ENCODE measurements at regions not wholly inside any gene's neighbourhood (a gene's known extent, or its start where the extent isn't known, plus 50 kb on each side); places are given as distances from the start of the nearest gene placed in this dataset.

GRCh38 chr16:86170720-86171119 lies 271.8 kb downstream of the IRF8 start:
- DNase-seq (no peak), ATAC-seq (ENCODE audit: low FRiP score) (no peak)
- no peak overlapping the region for H3K4me3 ChIP-seq (ENCODE audit: low read length in 2 of 2)
- H3K4me1 ChIP-seq (ENCODE audit: control insufficient read depth in 1 of 2, insufficient read depth in 2 of 2, low read length in 2 of 2) = no peaks in the 10 kb centered on the region
- intact Hi-C loops (cut with DNase I) = no loop called here
- peaks cover 0 to 3% of the 10 kb centered on the region in 2 donors for H3K27me3 ChIP-seq (ENCODE audit: control insufficient read depth in 1 of 2, insufficient read depth in 2 of 2, low read length in 1 of 2)
- H3K36me3 ChIP-seq (ENCODE audit: control insufficient read depth in 1 of 2, insufficient read depth in 2 of 2, low read length in 1 of 2) = no peaks in the 10 kb centered on the region
- H3K9me3 ChIP-seq (ENCODE audit: control insufficient read depth, low read length) = peaks cover 9% of the 10 kb centered on the region
- no peak overlapping the region for H3K27ac ChIP-seq (ENCODE audit: low read depth in 1 of 2, low read length in 2 of 2)
- WGBS, 2 donors = 80 to 87% methylated on average over 5 of the region's 5 CpGs

- no peaks in the 10 kb centered on the region for H3K36me3 ChIP-seq (ENCODE audit: control insufficient read depth in 1 of 2, insufficient read depth in 2 of 2, low read length in 1 of 2)
- no peak for ATAC-seq (ENCODE audit: low FRiP score)
- no peak overlapping the region for H3K4me3 ChIP-seq (ENCODE audit: low read length in 2 of 2)
- intact Hi-C loops (cut with DNase I) = no loop called here
- H3K9me3 ChIP-seq (ENCODE audit: control insufficient read depth, low read length) = peaks cover 8% of the 10 kb centered on the region
- WGBS, 2 donors = 87 to 88% methylated on average over 5 of the region's 5 CpGs
- peaks cover 0 to 3% of the 10 kb centered on the region in 2 donors for H3K27me3 ChIP-seq (ENCODE audit: control insufficient read depth in 1 of 2, insufficient read depth in 2 of 2, low read length in 1 of 2)
- DNase-seq = no peak
- no peak overlapping the region for H3K27ac ChIP-seq (ENCODE audit: low read depth in 1 of 2, low read length in 2 of 2)
- no peaks in the 10 kb centered on the region for H3K4me1 ChIP-seq (ENCODE audit: control insufficient read depth in 1 of 2, insufficient read depth in 2 of 2, low read length in 2 of 2)
Measured at GRCh38 chr16:86171329-86171728, 272.4 kb downstream of the IRF8 start.

DNA sequence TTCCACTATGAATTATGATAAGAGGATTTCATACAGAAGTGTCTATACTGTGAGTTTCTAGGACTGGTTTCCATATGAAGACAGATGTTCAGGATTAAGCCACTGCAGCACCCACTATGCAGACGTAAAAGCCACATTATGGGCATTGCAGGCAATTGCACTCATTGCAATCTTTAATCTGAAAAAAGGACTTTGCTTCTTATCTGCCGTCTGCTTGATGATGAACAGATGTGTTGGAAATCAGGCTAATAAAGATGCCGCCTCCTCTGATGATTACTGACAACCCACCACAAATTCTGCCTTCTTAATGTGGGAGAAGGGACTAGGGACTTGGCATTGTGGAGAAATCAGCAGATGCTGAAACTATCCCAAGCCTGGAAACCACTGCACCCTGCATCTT lies 276.9 kb downstream of the IRF8 start:
- ATAC-seq (ENCODE audit: low FRiP score) (no peak), DNase-seq (no peak)
- Histone ChIP-seq H3K27me3 (ENCODE audit: control insufficient read depth in 1 of 2, insufficient read depth in 2 of 2, low read length in 1 of 2) (peaks cover 0 to 3% of the 10 kb centered on the region in 2 donors), H3K9me3 (ENCODE audit: control insufficient read depth, low read length) (peaks cover 2% of the 10 kb centered on the region), H3K4me1 (ENCODE audit: control insufficient read depth in 1 of 2, insufficient read depth in 2 of 2, low read length in 2 of 2) (no peaks in the 10 kb centered on the region), H3K27ac (ENCODE audit: low read depth in 1 of 2, low read length in 2 of 2) (no peak overlapping the region), H3K4me3 (ENCODE audit: low read length in 2 of 2) (no peak overlapping the region), H3K36me3 (ENCODE audit: control insufficient read depth in 1 of 2, insufficient read depth in 2 of 2, low read length in 1 of 2) (no peaks in the 10 kb centered on the region)
- intact Hi-C loops (cut with DNase I) = no loop called here
- WGBS, 2 donors = 66 to 78% methylated on average over 3 of the region's 3 CpGs

DNA sequence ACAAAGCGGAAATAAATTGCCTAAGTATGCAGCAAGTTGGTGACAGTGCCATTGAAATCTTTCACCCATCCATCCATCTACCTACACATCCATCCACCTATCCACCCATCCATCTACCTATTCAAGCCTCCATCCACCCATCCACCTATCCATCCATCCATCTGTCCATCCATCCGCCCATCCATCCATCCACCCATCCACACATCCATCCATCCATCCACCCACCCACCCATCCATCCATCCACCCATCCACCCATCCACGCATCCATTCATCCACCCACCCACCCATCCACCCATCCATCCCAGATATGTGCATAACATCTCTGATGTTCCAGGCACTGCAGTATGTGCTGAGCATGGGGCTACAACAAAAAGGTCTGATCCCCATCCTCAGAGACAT lies 277.5 kb downstream of the IRF8 start:
- H3K4me3 ChIP-seq (ENCODE audit: low read length in 2 of 2) = no peak overlapping the region
- no peaks in the 10 kb centered on the region for H3K36me3 ChIP-seq (ENCODE audit: control insufficient read depth in 1 of 2, insufficient read depth in 2 of 2, low read length in 1 of 2)
- intact Hi-C loops (cut with DNase I) = no loop called here
- WGBS, 2 donors = 88 to 90% methylated on average over 3 of the region's 3 CpGs
- no peaks in the 10 kb centered on the region for H3K4me1 ChIP-seq (ENCODE audit: control insufficient read depth in 1 of 2, insufficient read depth in 2 of 2, low read length in 2 of 2)
- H3K9me3 ChIP-seq (ENCODE audit: control insufficient read depth, low read length) = peaks cover 2% of the 10 kb centered on the region
- H3K27ac ChIP-seq (ENCODE audit: low read depth in 1 of 2, low read length in 2 of 2) = no peak overlapping the region
- ATAC-seq (ENCODE audit: low FRiP score) (no peak), DNase-seq (no peak)
- H3K27me3 ChIP-seq (ENCODE audit: control insufficient read depth in 1 of 2, insufficient read depth in 2 of 2, low read length in 1 of 2) = peaks cover 0 to 3% of the 10 kb centered on the region in 2 donors

DNA sequence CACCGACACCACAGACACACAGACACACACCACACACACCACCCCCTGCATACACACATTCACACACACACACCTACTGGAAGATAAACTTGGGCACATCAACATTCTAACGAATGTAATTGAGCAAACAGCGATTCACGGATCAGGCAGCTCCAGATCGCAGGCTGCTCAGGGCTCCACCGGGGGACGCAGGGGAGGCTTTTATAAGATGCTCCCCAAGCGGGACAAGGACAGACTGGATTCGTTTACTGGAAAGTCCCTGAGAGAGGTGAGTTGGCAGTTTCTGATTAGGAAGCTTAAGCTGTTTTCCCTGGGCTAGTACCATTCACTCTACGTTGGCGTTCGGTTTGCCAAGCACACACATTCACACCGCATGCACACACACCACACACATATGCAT lies 281.3 kb downstream of the IRF8 start:
- intact Hi-C loops (cut with DNase I) = no loop called here
- ATAC-seq (ENCODE audit: low FRiP score) (no peak), DNase-seq (no peak)
- 75 to 79% methylated on average over 13 of the region's 13 CpGs for WGBS, 2 donors
- Histone ChIP-seq H3K36me3 (ENCODE audit: control insufficient read depth in 1 of 2, insufficient read depth in 2 of 2, low read length in 1 of 2) (no peaks in the 10 kb centered on the region), H3K4me3 (ENCODE audit: low read length in 2 of 2) (no peak overlapping the region), H3K4me1 (ENCODE audit: control insufficient read depth in 1 of 2, insufficient read depth in 2 of 2, low read length in 2 of 2) (no peaks in the 10 kb centered on the region), H3K27ac (ENCODE audit: low read depth in 1 of 2, low read length in 2 of 2) (no peak overlapping the region), H3K27me3 (ENCODE audit: control insufficient read depth in 1 of 2, insufficient read depth in 2 of 2, low read length in 1 of 2) (no peaks in the 10 kb centered on the region), H3K9me3 (ENCODE audit: control insufficient read depth, low read length) (no peaks in the 10 kb centered on the region)

- WGBS, 2 donors = 89 to 95% methylated on average over 4 of the region's 4 CpGs
- DNase-seq = no peak
- intact Hi-C loops (cut with DNase I) = no loop called here
- Histone ChIP-seq H3K4me1 (ENCODE audit: control insufficient read depth in 1 of 2, insufficient read depth in 2 of 2, low read length in 2 of 2) (no peaks in the 10 kb centered on the region), H3K27me3 (ENCODE audit: control insufficient read depth in 1 of 2, insufficient read depth in 2 of 2, low read length in 1 of 2) (no peaks in the 10 kb centered on the region), H3K9me3 (ENCODE audit: control insufficient read depth, low read length) (no peaks in the 10 kb centered on the region), H3K4me3 (ENCODE audit: low read length in 2 of 2) (no peak overlapping the region), H3K36me3 (ENCODE audit: control insufficient read depth in 1 of 2, insufficient read depth in 2 of 2, low read length in 1 of 2) (no peaks in the 10 kb centered on the region), H3K27ac (ENCODE audit: low read depth in 1 of 2, low read length in 2 of 2) (no peak overlapping the region)
- no peak for ATAC-seq (ENCODE audit: low FRiP score)
Measured at GRCh38 chr16:86180780-86181179, 281.8 kb downstream of the IRF8 start.

DNA sequence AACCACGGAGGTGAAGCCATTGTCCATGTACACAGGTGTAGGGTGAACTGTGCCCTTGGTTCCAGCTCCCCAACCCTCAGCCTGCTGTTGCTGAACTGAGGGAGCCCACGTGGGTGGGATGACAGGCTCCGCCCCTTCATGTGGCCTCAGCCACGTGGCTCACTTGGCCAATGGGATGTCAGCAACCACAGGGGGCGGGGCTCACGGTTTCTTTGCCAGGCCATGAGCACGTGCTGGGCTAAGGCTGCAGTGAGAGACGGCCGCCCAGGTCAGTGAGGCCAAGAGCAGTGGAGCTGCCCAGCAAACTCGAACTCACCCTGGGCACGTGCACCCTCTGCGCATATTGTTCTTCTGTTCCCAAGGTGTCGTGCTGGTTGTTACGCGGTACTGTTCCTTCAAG lies 282.6 kb downstream of the IRF8 start:
- intact Hi-C loops (cut with DNase I) = no loop called here
- no peak for DNase-seq
- no peaks in the 10 kb centered on the region for H3K4me1 ChIP-seq (ENCODE audit: control insufficient read depth in 1 of 2, insufficient read depth in 2 of 2, low read length in 2 of 2)
- no peak overlapping the region for H3K4me3 ChIP-seq (ENCODE audit: low read length in 2 of 2)
- no peak for ATAC-seq (ENCODE audit: low FRiP score)
- 85 to 87% methylated on average over 15 of the region's 15 CpGs for WGBS, 2 donors
- H3K36me3 ChIP-seq (ENCODE audit: control insufficient read depth in 1 of 2, insufficient read depth in 2 of 2, low read length in 1 of 2) = no peaks in the 10 kb centered on the region
- no peak overlapping the region for H3K27ac ChIP-seq (ENCODE audit: low read depth in 1 of 2, low read length in 2 of 2)
- no peaks in the 10 kb centered on the region for H3K9me3 ChIP-seq (ENCODE audit: control insufficient read depth, low read length)
- H3K27me3 ChIP-seq (ENCODE audit: control insufficient read depth in 1 of 2, insufficient read depth in 2 of 2, low read length in 1 of 2) = no peaks in the 10 kb centered on the region

- Histone ChIP-seq H3K27me3 (ENCODE audit: control insufficient read depth in 1 of 2, insufficient read depth in 2 of 2, low read length in 1 of 2) (no peaks in the 10 kb centered on the region), H3K27ac (ENCODE audit: low read depth in 1 of 2, low read length in 2 of 2) (no peak overlapping the region), H3K4me3 (ENCODE audit: low read length in 2 of 2) (no peak overlapping the region), H3K9me3 (ENCODE audit: control insufficient read depth, low read length) (no peaks in the 10 kb centered on the region), H3K36me3 (ENCODE audit: control insufficient read depth in 1 of 2, insufficient read depth in 2 of 2, low read length in 1 of 2) (no peaks in the 10 kb centered on the region), H3K4me1 (ENCODE audit: control insufficient read depth in 1 of 2, insufficient read depth in 2 of 2, low read length in 2 of 2) (no peaks in the 10 kb centered on the region)
- intact Hi-C loops (cut with DNase I) = no loop called here
- DNase-seq (no peak), ATAC-seq (ENCODE audit: low FRiP score) (no peak)
- 76% methylated on average over 6 of the region's 6 CpGs for WGBS, 2 donors
Measured at GRCh38 chr16:86184185-86184584, 285.2 kb downstream of the IRF8 start.

- DNase-seq (no peak), ATAC-seq (ENCODE audit: low FRiP score) (no peak)
- Histone ChIP-seq H3K27ac (ENCODE audit: low read depth in 1 of 2, low read length in 2 of 2) (no peak overlapping the region), H3K36me3 (ENCODE audit: control insufficient read depth in 1 of 2, insufficient read depth in 2 of 2, low read length in 1 of 2) (no peaks in the 10 kb centered on the region), H3K27me3 (ENCODE audit: control insufficient read depth in 1 of 2, insufficient read depth in 2 of 2, low read length in 1 of 2) (no peaks in the 10 kb centered on the region), H3K9me3 (ENCODE audit: control insufficient read depth, low read length) (no peaks in the 10 kb centered on the region), H3K4me1 (ENCODE audit: control insufficient read depth in 1 of 2, insufficient read depth in 2 of 2, low read length in 2 of 2) (no peaks in the 10 kb centered on the region), H3K4me3 (ENCODE audit: low read length in 2 of 2) (no peak overlapping the region)
- intact Hi-C loops (cut with DNase I) = no loop called here
- WGBS, 2 donors = 61 to 67% methylated on average over 6 of the region's 6 CpGs
Measured at GRCh38 chr16:86185089-86185488, 286.1 kb downstream of the IRF8 start.
